SK-N-SH (cell line): ENCODE measurements at regions not wholly inside any gene's neighbourhood (a gene's known extent, or its start where the extent isn't known, plus 50 kb on each side); places are given as distances from the start of the nearest gene placed in this dataset.

Experiments used
- CTCF ChIA-PET: fragments of 300-600, 350-600 bp; formaldehyde crosslinking; extraction: SDS; loops from one replicate; lab custom pipeline; 2021; lab: Yijun Ruan, JAX
- POLR2A ChIA-PET: fragments of 350-600 bp; sonication (Branson Sonifier 250); formaldehyde crosslinking; extraction: SDS; loops from one replicate; lab custom pipeline; 2020; ENCODE audit warnings: antibody characterized with exemption, inconsistent platforms; lab: Yijun Ruan, JAX
- DNase-seq: peaks from one replicate; pipeline ENCODE4 v3.0.0; 2012
- H2AFZ ChIP-seq: fragments of 200-600 bp; sonication (generic); 2 replicates; pipeline ENCODE4 v1.8.1; 2016; ENCODE audit warnings: antibody characterized with exemption, mild to moderate bottlenecking, low read depth
- H3F3A ChIP-seq: fragments of 200-600 bp; sonication (generic); replicated peaks from 2 replicates; pipeline ENCODE3; 2016; ENCODE audit warnings: antibody characterized with exemption, mild to moderate bottlenecking; ENCODE audit not compliant: insufficient read depth
- H3K27ac ChIP-seq, 2 experiments: fragments of 200-500 bp in 1 of 2; fragments of 200-600 bp in 1 of 2; sonication (Bioruptor generic) in 1 of 2; sonication (generic), shearing (Covaris generic) in 1 of 2; 2 replicates each; pipeline versions ENCODE4 v1.5.1 to v1.6.1; 2014 to 2016; ENCODE audit warnings: low read depth in 2 of 2, inconsistent platforms in 1 of 2, low read length in 1 of 2, mild to moderate bottlenecking in 1 of 2, mixed read lengths in 1 of 2
- H3K27me3 ChIP-seq: fragments of 200-600 bp; sonication (generic), shearing (Covaris generic); 2 replicates; pipeline ENCODE4 v1.6.1; 2016; ENCODE audit warnings: mixed run types; ENCODE audit not compliant: insufficient read depth
- H3K36me3 ChIP-seq, 2 experiments: fragments of 200-500 bp in 1 of 2; fragments of 200-600 bp in 1 of 2; sonication (Bioruptor generic) in 1 of 2; sonication (generic) in 1 of 2; replicated peaks in 1 of 2; 2 replicates each; pipeline versions ENCODE3 to v1.5.1; 2014 to 2016; ENCODE audit warnings: low read length in 1 of 2, mild to moderate bottlenecking in 1 of 2; ENCODE audit not compliant: insufficient read depth in 2 of 2, control insufficient read depth in 1 of 2
- H3K4me1 ChIP-seq, 2 experiments: fragments of 200-500 bp in 1 of 2; fragments of 200-600 bp in 1 of 2; sonication (Bioruptor generic) in 1 of 2; sonication (generic), shearing (Covaris generic) in 1 of 2; 2 replicates each; pipeline versions ENCODE4 v1.5.1 to v1.6.1; 2014 to 2016; ENCODE audit warnings: low read depth in 1 of 2, low read length in 1 of 2, mixed run types in 1 of 2; ENCODE audit not compliant: insufficient read depth in 2 of 2, control insufficient read depth in 1 of 2
- H3K4me2 ChIP-seq: fragments of 200-600 bp; sonication (generic), shearing (Covaris generic); 2 replicates; pipeline ENCODE4 v1.6.1; 2017; ENCODE audit warnings: mixed run types
- H3K4me3 ChIP-seq, 2 experiments: fragments of 200-500 bp in 1 of 2; fragments of 200-600 bp in 1 of 2; sonication (Bioruptor generic) in 1 of 2; sonication (generic), shearing (Covaris generic) in 1 of 2; 2 replicates each; pipeline versions ENCODE4 v1.5.1 to v1.8.1; 2014 to 2016; ENCODE audit warnings: low read depth in 2 of 2, inconsistent platforms in 1 of 2, low read length in 1 of 2, mild to moderate bottlenecking in 1 of 2, mixed read lengths in 1 of 2, moderate library complexity in 1 of 2
- H3K79me2 ChIP-seq: fragments of 200-600 bp; sonication (generic); 2 replicates; pipeline ENCODE4 v1.8.1; 2017; ENCODE audit warnings: mild to moderate bottlenecking; ENCODE audit not compliant: insufficient read depth
- H3K9ac ChIP-seq: fragments of 200-600 bp; sonication (generic); 2 replicates; pipeline ENCODE4 v1.6.1; 2017; ENCODE audit warnings: mixed run types
- H3K9me2 ChIP-seq: fragments of 200-600 bp; sonication (generic); 2 replicates; pipeline ENCODE4 v1.6.1; 2017; ENCODE audit warnings: mixed run types
- H3K9me3 ChIP-seq: fragments of 200-600 bp; sonication (generic); 2 replicates; pipeline ENCODE4 v1.6.1; 2017; ENCODE audit warnings: mixed run types, mild to moderate bottlenecking, moderate library complexity
- H4K20me1 ChIP-seq: fragments of 200-600 bp; sonication (generic); 2 replicates; pipeline ENCODE4 v1.6.1; 2017; ENCODE audit warnings: mild to moderate bottlenecking, mixed run types; ENCODE audit not compliant: insufficient read depth
- ELF1 ChIP-seq: IDR thresholded peaks from 2 replicates; pipeline ENCODE4 v1.4.0; 2012
- EZH2phosphoT487 ChIP-seq: fragments of 200-600 bp; sonication (generic); IDR thresholded peaks from 2 replicates; pipeline ENCODE4 v1.6.1; 2017; ENCODE audit warnings: low read depth, mixed run types, mild to moderate bottlenecking, antibody characterized with exemption, moderate library complexity, borderline replicate concordance
- FOSL2 ChIP-seq: IDR thresholded peaks from 2 replicates; pipeline ENCODE4 v1.4.0; 2012; ENCODE audit warnings: low read depth, mild to moderate bottlenecking, moderate library complexity, borderline replicate concordance
- GABPA ChIP-seq: IDR thresholded peaks from 2 replicates; pipeline ENCODE4 v1.4.0; 2012; ENCODE audit warnings: low read depth, mild to moderate bottlenecking
- JUND ChIP-seq: IDR thresholded peaks from 2 replicates; pipeline ENCODE4 v1.4.0; 2012
- MEF2A ChIP-seq: IDR thresholded peaks from 2 replicates; pipeline ENCODE4 v1.4.0; 2012; ENCODE audit warnings: low read depth, borderline replicate concordance
- TAF1 ChIP-seq: IDR thresholded peaks from 2 replicates; pipeline ENCODE4 v1.6.1; 2012; ENCODE audit warnings: low read depth, mild to moderate bottlenecking, low read length, moderate library complexity, borderline replicate concordance
- TCF12 ChIP-seq: IDR thresholded peaks from 2 replicates; pipeline ENCODE4 v1.4.0; 2012
- YY1 ChIP-seq: IDR thresholded peaks from 2 replicates; pipeline ENCODE4 v1.4.0; 2012; ENCODE audit warnings: low read depth, mild to moderate bottlenecking
- WGBS: methylation state at CpG from one replicate; pipeline ENCODE4 v1.1.6; 2017; ENCODE audit warnings: low lambda C conversion rate; 5-methylcytosine and 5-hydroxymethylcytosine counted together
- TF ChIP-seq, protein P1 (sequence below): IDR thresholded peaks from 2 replicates; pipeline ENCODE4 v1.6.1; 2012; ENCODE audit warnings: mild to moderate bottlenecking, low read depth, low read length, moderate library complexity
- TF ChIP-seq, protein P2 (sequence below): IDR thresholded peaks from 2 replicates; pipeline ENCODE4 v1.4.0; 2012; ENCODE audit warnings: low read depth
- TF ChIP-seq, protein P3 (sequence below): fragments of 150-350 bp; IDR thresholded peaks from 2 replicates; pipeline ENCODE4 v1.6.1; 2016; ENCODE audit warnings: mild to moderate bottlenecking, low read depth, low read length
- TF ChIP-seq, protein P4 (sequence below): IDR thresholded peaks from 2 replicates; pipeline ENCODE4; 2012
- TF ChIP-seq, protein P5 (sequence below): IDR thresholded peaks from 2 replicates; pipeline ENCODE4 v1.4.0; 2012; ENCODE audit warnings: low read depth, borderline replicate concordance

DNA sequence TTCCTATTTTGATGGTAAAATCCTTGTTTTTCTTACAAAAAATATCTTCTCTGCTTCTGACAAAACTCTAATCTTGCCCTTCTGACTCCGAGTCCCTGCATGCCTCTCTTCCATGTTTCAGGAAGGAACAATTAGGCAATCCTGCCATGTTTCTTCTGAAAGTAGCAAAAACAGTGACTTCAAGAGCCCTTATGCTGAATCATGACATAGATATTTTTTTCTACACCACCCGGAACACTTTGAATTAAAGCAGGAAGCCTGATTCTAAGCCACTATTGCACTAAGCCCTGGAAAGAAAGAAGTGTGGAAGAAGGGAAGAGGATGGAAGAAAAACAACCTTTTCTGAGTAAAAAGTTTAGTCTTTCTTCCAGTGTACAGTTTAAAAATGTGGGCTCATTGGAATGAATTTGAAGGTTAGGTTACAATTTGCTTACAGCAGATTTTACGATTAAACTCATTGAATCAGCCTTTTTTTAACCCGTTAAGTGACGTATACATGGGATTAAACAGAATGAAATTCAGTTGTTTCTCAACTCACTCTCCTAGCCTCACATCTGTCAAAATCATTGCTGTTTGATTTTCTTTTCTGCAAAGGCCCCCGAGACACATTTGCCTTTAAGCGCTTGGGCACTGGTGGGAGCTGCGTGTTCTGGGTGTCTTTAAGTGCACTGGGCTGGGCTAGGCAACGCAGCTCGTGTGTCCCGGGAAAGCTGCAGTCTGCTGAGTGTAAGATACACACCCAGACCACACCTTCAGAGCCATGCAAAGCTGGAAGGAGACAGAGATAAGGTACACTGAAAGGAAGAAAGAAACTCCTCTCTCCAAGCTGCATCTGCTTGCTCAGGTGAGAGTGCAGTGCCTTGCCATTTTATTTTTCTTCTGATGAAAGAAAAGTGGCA is 159.4 kb upstream of the CITED2 start:
- 23% methylated on average over 11 of the region's 11 CpGs for WGBS
- Histone ChIP-seq H3K79me2 (no peaks in the 10 kb centered on the region; the same call in 1 of the 2 replicates), H3K27ac (peak overlapping the region; percentile 73 to 81), H3K4me1 (peaks cover 0 to 29% of the 10 kb centered on the region in 2 experiments), H3K36me3 (no peaks in the 10 kb centered on the region), H3K9me3 (no peaks in the 10 kb centered on the region), H4K20me1 (no peaks in the 10 kb centered on the region), H3K4me3 (peak overlapping the region in 1 of 2 experiments; percentile 28; a peak in 1 of 4 replicates), H3K9ac (peak overlapping the region; percentile 50; the same call in 1 of the 2 replicates), H3K27me3 (no peaks in the 10 kb centered on the region), H3K4me2 (peak overlapping the region; percentile 66), H3K9me2 (no peaks in the 10 kb centered on the region), H2AFZ (peak overlapping the region; percentile 90), H3F3A (peaks cover 23% of the 10 kb centered on the region)
- TF ChIP-seq EZH2phosphoT487 (no peak), ELF1 (peak; percentile 40; the same call in 1 of the 2 replicates), TAF1 (no peak), FOSL2 (peak; percentile 41; the same call in 1 of the 2 replicates), YY1 (peak; percentile 48; the same call in 1 of the 2 replicates), GABPA (peak; percentile 26; the same call in 1 of the 2 replicates), JUND (peak; percentile 51; the same call in 1 of the 2 replicates), TCF12 (peak; percentile 26), MEF2A (no peak)
- TF ChIP-seq, protein P1, sequence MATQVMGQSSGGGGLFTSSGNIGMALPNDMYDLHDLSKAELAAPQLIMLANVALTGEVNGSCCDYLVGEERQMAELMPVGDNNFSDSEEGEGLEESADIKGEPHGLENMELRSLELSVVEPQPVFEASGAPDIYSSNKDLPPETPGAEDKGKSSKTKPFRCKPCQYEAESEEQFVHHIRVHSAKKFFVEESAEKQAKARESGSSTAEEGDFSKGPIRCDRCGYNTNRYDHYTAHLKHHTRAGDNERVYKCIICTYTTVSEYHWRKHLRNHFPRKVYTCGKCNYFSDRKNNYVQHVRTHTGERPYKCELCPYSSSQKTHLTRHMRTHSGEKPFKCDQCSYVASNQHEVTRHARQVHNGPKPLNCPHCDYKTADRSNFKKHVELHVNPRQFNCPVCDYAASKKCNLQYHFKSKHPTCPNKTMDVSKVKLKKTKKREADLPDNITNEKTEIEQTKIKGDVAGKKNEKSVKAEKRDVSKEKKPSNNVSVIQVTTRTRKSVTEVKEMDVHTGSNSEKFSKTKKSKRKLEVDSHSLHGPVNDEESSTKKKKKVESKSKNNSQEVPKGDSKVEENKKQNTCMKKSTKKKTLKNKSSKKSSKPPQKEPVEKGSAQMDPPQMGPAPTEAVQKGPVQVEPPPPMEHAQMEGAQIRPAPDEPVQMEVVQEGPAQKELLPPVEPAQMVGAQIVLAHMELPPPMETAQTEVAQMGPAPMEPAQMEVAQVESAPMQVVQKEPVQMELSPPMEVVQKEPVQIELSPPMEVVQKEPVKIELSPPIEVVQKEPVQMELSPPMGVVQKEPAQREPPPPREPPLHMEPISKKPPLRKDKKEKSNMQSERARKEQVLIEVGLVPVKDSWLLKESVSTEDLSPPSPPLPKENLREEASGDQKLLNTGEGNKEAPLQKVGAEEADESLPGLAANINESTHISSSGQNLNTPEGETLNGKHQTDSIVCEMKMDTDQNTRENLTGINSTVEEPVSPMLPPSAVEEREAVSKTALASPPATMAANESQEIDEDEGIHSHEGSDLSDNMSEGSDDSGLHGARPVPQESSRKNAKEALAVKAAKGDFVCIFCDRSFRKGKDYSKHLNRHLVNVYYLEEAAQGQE = no peak
- TF ChIP-seq, protein P2, sequence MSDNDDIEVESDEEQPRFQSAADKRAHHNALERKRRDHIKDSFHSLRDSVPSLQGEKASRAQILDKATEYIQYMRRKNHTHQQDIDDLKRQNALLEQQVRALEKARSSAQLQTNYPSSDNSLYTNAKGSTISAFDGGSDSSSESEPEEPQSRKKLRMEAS = 0 out of 2 replicates have a peak, but pooled peaks have one; percentile 14
- TF ChIP-seq, protein P3, sequence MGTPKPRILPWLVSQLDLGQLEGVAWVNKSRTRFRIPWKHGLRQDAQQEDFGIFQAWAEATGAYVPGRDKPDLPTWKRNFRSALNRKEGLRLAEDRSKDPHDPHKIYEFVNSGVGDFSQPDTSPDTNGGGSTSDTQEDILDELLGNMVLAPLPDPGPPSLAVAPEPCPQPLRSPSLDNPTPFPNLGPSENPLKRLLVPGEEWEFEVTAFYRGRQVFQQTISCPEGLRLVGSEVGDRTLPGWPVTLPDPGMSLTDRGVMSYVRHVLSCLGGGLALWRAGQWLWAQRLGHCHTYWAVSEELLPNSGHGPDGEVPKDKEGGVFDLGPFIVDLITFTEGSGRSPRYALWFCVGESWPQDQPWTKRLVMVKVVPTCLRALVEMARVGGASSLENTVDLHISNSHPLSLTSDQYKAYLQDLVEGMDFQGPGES = no peak
- TF ChIP-seq, protein P4, sequence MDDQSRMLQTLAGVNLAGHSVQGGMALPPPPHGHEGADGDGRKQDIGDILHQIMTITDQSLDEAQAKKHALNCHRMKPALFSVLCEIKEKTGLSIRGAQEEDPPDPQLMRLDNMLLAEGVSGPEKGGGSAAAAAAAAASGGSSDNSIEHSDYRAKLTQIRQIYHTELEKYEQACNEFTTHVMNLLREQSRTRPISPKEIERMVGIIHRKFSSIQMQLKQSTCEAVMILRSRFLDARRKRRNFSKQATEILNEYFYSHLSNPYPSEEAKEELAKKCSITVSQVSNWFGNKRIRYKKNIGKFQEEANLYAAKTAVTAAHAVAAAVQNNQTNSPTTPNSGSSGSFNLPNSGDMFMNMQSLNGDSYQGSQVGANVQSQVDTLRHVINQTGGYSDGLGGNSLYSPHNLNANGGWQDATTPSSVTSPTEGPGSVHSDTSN = no peak
- TF ChIP-seq, protein P5, sequence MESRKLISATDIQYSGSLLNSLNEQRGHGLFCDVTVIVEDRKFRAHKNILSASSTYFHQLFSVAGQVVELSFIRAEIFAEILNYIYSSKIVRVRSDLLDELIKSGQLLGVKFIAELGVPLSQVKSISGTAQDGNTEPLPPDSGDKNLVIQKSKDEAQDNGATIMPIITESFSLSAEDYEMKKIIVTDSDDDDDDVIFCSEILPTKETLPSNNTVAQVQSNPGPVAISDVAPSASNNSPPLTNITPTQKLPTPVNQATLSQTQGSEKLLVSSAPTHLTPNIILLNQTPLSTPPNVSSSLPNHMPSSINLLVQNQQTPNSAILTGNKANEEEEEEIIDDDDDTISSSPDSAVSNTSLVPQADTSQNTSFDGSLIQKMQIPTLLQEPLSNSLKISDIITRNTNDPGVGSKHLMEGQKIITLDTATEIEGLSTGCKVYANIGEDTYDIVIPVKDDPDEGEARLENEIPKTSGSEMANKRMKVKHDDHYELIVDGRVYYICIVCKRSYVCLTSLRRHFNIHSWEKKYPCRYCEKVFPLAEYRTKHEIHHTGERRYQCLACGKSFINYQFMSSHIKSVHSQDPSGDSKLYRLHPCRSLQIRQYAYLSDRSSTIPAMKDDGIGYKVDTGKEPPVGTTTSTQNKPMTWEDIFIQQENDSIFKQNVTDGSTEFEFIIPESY = no peak
- ChIA-PET POLR2A (no interaction called here), CTCF (no interaction called here)
- DNase-seq = no peak
